ENCODE measurements at regions not wholly inside any gene's neighbourhood (a gene's known extent, or its start where the extent isn't known, plus 50 kb on each side); places are given as distances from the start of the nearest gene placed in this dataset.

- H3K27me3 ChIP-seq: no peaks in the 10 kb centered on the region
- no peak overlapping the region for H3K4me3 ChIP-seq
- 25 to 30% methylated on average over 1 of the region's 1 CpG for WGBS, 2 donors
- H3K4me1 ChIP-seq: no peaks in the 10 kb centered on the region
- no peaks in the 10 kb centered on the region for H3K9me3 ChIP-seq
- TF ChIP-seq POLR2A (IDR thresholded peaks at IDR 0.05): no peak
- no peak for TF ChIP-seq EP300 (IDR thresholded peaks at IDR 0.05)
- no peak for TF ChIP-seq CTCF (IDR thresholded peaks at IDR 0.05)
- H3K27ac ChIP-seq: no peak overlapping the region
- DNase-seq (ENCODE audit: low spot score in 2 of 2): no peak
- no peaks in the 10 kb centered on the region for H3K36me3 ChIP-seq
These were observed 718.6 kb downstream of the DACH1 start for GRCh38 chr13:71148396-71148795.

DNA sequence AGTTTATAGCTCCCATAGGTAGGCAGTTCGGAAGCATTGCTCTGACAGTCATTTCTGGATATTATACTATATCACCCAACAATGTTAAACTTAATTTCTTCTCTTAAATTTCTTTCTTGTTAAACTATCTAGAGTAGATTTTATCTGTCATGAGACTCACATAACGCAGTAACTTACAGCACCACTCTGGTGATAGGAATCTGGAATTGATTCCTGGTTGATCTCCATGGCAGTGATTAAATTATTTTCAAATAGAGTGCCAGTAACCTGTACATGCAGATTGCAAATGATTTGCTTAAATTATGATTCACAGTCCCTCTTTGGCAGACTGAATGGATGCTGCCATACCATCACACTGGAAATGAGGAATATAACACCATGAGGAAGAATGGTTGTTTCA, 722.1 kb downstream of the DACH1 start:
- WGBS, 2 donors: 93 to 98% methylated on average over 2 of the region's 2 CpGs
- TF ChIP-seq CTCF (IDR thresholded peaks at IDR 0.05) (no peak), EP300 (IDR thresholded peaks at IDR 0.05) (no peak), POLR2A (IDR thresholded peaks at IDR 0.05) (no peak)
- DNase-seq (ENCODE audit: low spot score in 2 of 2): no peak

GRCh38 chr13:71137101-71137500, 729.9 kb downstream of the DACH1 start:
- no peak for DNase-seq (ENCODE audit: low spot score in 2 of 2)
- no peak overlapping the region for H3K4me3 ChIP-seq
- H3K27ac ChIP-seq: no peak overlapping the region
- no peaks in the 10 kb centered on the region for H3K36me3 ChIP-seq
- H3K4me1 ChIP-seq: no peaks in the 10 kb centered on the region
- WGBS, 2 donors: 61 to 69% methylated on average over 2 of the region's 2 CpGs
- no peak for TF ChIP-seq CTCF (IDR thresholded peaks at IDR 0.05)
- no peak for TF ChIP-seq EP300 (IDR thresholded peaks at IDR 0.05)
- no peak for TF ChIP-seq POLR2A (IDR thresholded peaks at IDR 0.05)
- no peaks in the 10 kb centered on the region for H3K9me3 ChIP-seq
- no peaks in the 10 kb centered on the region for H3K27me3 ChIP-seq

More for the DNA sequence above, 722.1 kb downstream of the DACH1 start:
- Histone ChIP-seq H3K36me3 (no peaks in the 10 kb centered on the region), H3K4me3 (no peak overlapping the region), H3K4me1 (no peaks in the 10 kb centered on the region), H3K27me3 (no peaks in the 10 kb centered on the region), H3K27ac (no peak overlapping the region), H3K9me3 (no peaks in the 10 kb centered on the region)

- Histone ChIP-seq H3K4me1 (no peaks in the 10 kb centered on the region), H3K9me3 (peaks cover 0 to 5% (median 0%) of the 10 kb centered on the region in 4 donors), H3K27me3 (no peaks in the 10 kb centered on the region), H3K4me3 (no peak overlapping the region), H3K36me3 (no peaks in the 10 kb centered on the region), H3K27ac (no peak overlapping the region)
- no peak for DNase-seq (ENCODE audit: low spot score in 2 of 2)
- 60 to 72% methylated on average over 1 of the region's 1 CpG for WGBS, 2 donors
- TF ChIP-seq POLR2A (IDR thresholded peaks at IDR 0.05): no peak
- TF ChIP-seq CTCF (IDR thresholded peaks at IDR 0.05): no peak
- no peak for TF ChIP-seq EP300 (IDR thresholded peaks at IDR 0.05)
These were observed 742.8 kb downstream of the DACH1 start for GRCh38 chr13:71124230-71124629.

DNA sequence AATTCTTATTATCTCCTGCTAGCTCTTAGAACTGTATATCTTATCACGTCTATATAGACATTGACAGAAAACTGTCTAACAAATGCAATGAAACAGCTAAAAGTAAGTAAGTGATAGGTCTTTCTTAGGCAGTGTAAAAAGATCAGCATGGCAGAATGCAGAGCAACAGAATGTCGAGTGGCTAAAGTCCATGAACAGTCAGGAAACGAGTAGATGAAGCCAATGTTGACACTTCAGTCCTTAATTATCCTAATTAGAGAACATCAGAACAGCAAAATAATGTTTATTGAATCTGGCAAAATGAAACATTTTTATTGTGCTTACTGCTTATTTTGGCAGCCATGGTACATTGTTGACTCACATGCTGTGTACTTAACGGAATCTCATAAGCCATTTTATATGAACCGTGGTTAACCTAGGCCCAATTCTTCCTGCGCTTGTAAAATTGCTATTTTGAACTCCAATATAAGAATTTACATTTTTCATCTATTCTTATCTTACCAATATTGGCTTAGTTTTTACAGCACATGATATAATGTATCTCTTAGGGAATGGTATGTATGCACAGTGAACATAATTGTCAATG, 748.1 kb downstream of the DACH1 start:
- Histone ChIP-seq H3K36me3 (no peaks in the 10 kb centered on the region), H3K27ac (no peak overlapping the region), H3K9me3 (no peaks in the 10 kb centered on the region), H3K27me3 (no peaks in the 10 kb centered on the region), H3K4me1 (no peaks in the 10 kb centered on the region), H3K4me3 (no peak overlapping the region)
- no peak for DNase-seq (ENCODE audit: low spot score in 2 of 2)
- TF ChIP-seq CTCF (IDR thresholded peaks at IDR 0.05): no peak
- 71 to 77% methylated on average over 6 of the region's 6 CpGs for WGBS, 2 donors

Data from tibial nerve (tissue), 4 donors.